ENCODE measurements at regions not wholly inside any gene's neighbourhood (a gene's known extent, or its start where the extent isn't known, plus 50 kb on each side); places are given as distances from the start of the nearest gene placed in this dataset.
"Not testable (repeated sequence)": the region's sequence is repeated elsewhere in the genome, so short reads cannot be mapped to it uniquely, and the experiment has no call there.

DNA sequence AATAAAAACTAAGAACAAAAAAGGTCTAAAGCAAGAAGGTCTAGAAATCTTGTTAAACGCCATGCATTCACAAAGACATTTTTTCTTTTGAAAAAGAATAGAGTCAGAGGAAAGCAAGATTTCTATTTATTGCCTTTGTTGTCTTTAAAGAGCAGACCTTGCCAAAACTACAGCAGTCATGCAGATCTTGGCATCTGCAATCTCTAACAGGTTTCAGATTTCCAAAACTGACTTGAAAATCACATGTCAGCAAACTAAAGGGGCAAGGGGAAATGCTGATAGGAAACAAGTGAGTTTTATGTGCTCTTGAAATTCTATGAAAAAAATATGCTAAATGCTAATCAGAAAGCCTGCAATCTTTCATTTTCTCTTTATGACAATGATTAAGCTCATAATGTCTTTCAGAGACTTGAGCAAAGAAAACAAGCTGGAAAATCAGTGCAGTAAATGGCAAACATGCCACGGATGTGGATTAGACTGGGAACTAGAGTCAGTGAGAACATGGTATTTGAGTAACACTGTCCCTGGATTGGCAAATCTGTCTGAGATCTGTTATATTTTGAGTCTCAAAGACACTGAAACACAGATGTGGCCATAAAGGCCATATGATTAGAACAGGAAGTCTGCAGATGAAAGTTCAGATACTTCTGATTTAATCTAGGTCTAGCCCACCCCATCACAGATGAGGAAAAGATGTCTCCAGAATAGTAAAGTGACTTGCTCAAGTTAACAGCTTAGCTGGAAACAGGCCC is 361.4 kb upstream of the RPS23 start:
- no peak overlapping the region for H3K4me3 ChIP-seq (ENCODE audit: low read depth, low read length)
- TF ChIP-seq, protein P1, sequence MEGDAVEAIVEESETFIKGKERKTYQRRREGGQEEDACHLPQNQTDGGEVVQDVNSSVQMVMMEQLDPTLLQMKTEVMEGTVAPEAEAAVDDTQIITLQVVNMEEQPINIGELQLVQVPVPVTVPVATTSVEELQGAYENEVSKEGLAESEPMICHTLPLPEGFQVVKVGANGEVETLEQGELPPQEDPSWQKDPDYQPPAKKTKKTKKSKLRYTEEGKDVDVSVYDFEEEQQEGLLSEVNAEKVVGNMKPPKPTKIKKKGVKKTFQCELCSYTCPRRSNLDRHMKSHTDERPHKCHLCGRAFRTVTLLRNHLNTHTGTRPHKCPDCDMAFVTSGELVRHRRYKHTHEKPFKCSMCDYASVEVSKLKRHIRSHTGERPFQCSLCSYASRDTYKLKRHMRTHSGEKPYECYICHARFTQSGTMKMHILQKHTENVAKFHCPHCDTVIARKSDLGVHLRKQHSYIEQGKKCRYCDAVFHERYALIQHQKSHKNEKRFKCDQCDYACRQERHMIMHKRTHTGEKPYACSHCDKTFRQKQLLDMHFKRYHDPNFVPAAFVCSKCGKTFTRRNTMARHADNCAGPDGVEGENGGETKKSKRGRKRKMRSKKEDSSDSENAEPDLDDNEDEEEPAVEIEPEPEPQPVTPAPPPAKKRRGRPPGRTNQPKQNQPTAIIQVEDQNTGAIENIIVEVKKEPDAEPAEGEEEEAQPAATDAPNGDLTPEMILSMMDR (IDR thresholded peaks at IDR 0.05; ENCODE audit: low read depth, low read length), result no peak

DNA sequence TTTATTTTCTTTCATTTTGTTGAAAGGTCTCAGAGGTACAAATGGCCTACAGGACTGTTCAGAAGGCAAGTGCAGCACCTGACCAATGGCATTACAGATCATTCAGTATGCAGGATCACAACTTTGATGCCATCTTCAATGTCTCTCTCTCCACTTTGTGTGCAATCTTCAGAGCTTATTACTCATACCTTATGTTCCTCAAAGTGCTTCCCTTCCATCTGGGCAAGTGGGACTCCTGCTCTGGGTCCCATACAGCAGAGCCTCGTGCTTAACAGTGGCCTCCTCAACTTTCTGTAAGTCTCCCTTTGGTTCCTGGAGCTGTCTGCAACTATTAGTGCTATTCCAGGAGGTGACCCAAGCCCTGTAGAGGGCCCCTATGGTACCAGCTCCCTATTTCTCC is 358.4 kb upstream of the RPS23 start:
- H3K4me3 ChIP-seq (ENCODE audit: low read depth, low read length), result no peak overlapping the region
- TF ChIP-seq, protein P1 (IDR thresholded peaks at IDR 0.05; ENCODE audit: low read depth, low read length), result no peak

DNA sequence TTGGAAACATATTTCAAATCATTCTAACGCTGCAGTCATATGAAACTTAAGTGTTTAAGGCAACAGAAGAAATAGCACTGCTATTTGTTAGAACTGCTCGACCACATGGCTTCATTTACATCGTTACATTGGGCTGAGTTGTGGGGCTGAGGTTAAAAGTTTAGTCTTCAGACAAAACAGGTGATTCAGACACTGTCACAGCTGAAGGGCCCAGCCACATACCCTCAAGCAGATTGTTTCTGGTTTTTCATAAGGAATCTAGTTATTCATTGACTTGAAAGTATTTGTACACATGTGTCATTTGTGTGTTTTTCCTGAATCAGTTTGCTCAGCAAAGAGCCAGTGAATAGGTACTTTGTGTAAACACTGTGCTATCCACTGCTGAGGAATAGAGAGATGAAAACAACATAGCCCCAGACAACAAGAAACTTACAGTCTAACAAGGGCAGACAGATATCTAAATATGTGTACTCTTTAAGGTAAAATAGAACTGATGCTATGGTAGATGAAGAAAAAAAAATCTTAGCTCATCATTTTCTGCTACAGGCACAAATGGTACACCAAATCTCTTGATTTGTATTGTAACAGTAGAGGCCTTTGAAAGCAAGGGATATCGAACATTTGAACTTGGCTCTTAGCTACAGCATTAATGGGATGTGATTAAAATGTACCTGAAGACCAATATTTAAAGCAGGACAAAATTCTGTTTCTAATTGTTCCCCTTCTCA is 357.6 kb upstream of the RPS23 start:
- TF ChIP-seq, protein P1 (IDR thresholded peaks at IDR 0.05; ENCODE audit: low read depth, low read length), result no peak
- no peak overlapping the region for H3K4me3 ChIP-seq (ENCODE audit: low read depth, low read length)

DNA sequence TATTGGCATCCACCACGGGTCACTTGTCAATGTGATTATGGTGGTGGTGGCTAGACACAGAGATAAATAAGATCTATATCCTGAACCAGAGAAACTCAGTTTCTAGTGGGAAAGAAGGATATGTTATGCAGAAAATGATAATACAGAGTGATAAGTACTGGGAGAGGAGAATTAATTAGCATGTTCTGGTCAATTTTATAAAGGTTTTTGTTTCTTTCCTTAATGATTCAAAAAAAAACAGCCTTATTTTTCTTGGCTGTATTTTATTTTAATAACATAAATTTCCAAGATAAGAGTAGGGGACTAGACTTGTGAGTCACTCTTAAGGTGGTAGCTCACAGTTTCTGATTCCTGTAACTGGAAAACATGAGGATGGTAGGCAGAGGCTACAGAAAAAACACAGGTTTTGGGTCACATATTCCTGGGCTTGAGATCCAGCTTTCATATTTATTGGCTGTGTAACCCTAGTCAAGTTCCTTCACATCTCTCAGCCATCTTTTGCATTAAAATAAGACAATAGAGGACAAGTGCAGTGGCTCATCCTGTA is 350.3 kb upstream of the RPS23 start:
- TF ChIP-seq, protein P1 (IDR thresholded peaks at IDR 0.05; ENCODE audit: low read depth, low read length), result no peak
- H3K4me3 ChIP-seq (ENCODE audit: low read depth, low read length), result no peak overlapping the region

DNA sequence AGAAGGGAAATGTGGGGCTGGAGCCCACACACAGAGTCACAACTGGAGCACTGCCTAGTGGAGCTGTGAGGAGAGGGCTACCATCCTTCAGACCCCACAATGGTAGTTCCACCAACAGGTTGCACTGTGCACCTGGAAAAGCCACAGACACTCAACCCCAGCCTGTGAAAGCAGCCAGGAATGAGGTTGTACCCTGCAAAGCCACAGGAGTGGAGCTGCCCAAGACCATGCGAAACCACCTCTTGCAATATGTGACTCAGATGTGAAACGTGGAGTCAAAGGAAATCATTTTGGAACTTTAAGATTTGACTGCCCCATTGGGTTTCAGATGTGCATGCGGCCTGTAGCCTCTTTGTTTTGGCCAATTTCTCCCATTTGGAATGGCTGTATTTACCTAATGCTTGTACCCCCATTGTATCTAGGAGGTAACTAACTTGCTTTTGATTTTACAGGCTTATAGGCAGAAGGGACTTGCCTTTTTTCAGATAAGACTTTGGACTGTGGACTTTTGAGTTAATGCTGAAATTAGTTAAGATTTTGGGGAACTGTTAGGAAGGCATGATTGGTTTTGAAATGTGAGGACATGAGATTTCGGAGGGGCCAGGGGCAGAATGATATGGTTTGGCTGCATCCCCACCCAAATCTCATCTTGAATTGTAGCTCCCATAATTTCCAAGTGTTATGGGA is 348.9 kb upstream of the RPS23 start:
- not testable (repeated sequence) for H3K4me3 ChIP-seq (ENCODE audit: low read depth, low read length)

DNA sequence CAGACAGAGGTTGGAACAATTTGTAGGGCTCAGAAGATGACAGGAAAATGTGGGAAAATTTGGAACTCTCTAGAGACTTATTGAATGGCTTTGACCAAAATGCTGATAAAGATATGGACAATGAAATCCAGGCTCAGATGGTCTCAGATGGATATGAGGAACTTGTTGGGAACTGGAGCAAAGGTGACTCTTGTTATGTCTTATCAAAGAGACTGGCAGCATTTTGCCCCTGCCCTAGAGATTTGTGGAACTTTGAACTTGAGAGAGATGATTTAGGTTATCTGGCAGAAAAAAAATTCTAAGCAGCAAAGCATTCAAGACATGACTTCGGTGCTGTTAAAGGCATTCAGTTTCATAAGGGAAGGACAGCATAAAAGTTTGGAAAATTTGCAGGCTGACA is 347.9 kb upstream of the RPS23 start:
- not testable (repeated sequence) for H3K4me3 ChIP-seq (ENCODE audit: low read depth, low read length)

DNA sequence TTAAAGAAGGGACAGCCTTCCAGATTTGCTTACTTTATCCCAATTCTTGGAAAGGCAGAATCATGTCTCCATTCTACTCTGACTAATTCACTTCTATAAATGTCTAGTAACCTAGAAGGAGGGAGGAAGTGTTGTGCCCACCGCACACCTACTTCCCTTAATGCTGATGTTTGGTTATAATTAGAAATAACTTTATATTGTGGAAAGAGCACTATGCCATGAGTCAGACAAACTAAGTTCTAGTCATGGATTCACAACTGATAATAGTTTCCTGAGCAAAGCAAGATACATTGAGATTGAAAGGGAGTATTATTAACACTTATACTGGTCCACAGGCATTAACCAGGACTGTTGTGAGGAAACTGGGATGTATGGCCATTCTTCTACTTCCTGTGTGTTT is 345.9 kb upstream of the RPS23 start:
- H3K4me3 ChIP-seq (ENCODE audit: low read depth, low read length), result no peak overlapping the region
- TF ChIP-seq, protein P1 (IDR thresholded peaks at IDR 0.05; ENCODE audit: low read depth, low read length), result no peak
